ENCODE measurements at regions not wholly inside any gene's neighbourhood (a gene's known extent, or its start where the extent isn't known, plus 50 kb on each side); places are given as distances from the start of the nearest gene placed in this dataset.

DNA sequence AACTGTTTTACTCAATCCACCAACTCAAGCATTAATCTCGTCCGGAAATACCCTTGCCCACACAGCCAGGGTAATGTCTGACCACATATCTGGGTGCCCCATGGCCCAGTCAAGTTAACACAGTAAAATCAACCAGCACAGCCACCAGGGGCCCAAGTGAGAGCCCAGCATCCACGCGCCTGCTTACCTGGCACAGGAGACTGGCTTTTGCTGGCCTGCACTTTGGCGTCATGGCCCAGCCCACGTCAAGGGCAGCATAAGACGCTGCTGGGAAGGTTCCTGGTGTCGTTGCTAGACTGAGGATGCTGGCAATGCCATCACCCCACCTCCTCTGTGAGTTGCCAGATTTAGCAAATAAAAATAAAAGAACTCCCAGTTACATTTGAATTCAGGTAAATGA lies 53.6 kb upstream of the BCL11B start:
- no peak for FAIRE-seq
- Histone ChIP-seq H3K4me3 (ENCODE audit: low read depth, low read length) (no peak overlapping the region), H3K27me3 (ENCODE audit: control insufficient read depth, insufficient read depth, low read length) (no peaks in the 10 kb centered on the region), H3K36me3 (ENCODE audit: control insufficient read depth, insufficient read depth, low read length) (no peaks in the 10 kb centered on the region)
- no peak for DNase-seq (ENCODE audit: low read depth)
- TF ChIP-seq, protein P1, sequence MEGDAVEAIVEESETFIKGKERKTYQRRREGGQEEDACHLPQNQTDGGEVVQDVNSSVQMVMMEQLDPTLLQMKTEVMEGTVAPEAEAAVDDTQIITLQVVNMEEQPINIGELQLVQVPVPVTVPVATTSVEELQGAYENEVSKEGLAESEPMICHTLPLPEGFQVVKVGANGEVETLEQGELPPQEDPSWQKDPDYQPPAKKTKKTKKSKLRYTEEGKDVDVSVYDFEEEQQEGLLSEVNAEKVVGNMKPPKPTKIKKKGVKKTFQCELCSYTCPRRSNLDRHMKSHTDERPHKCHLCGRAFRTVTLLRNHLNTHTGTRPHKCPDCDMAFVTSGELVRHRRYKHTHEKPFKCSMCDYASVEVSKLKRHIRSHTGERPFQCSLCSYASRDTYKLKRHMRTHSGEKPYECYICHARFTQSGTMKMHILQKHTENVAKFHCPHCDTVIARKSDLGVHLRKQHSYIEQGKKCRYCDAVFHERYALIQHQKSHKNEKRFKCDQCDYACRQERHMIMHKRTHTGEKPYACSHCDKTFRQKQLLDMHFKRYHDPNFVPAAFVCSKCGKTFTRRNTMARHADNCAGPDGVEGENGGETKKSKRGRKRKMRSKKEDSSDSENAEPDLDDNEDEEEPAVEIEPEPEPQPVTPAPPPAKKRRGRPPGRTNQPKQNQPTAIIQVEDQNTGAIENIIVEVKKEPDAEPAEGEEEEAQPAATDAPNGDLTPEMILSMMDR (IDR thresholded peaks at IDR 0.05; ENCODE audit: insufficient read depth, low read length, severe bottlenecking), result no peak

GRCh38 chr14:99325016-99325415 lies 53.0 kb upstream of the BCL11B start:
- Histone ChIP-seq H3K36me3 (ENCODE audit: control insufficient read depth, insufficient read depth, low read length) (no peaks in the 10 kb centered on the region), H3K27me3 (ENCODE audit: control insufficient read depth, insufficient read depth, low read length) (no peaks in the 10 kb centered on the region), H3K4me3 (ENCODE audit: low read depth, low read length) (no peak overlapping the region)
- TF ChIP-seq, protein P1 (IDR thresholded peaks at IDR 0.05; ENCODE audit: insufficient read depth, low read length, severe bottlenecking), result no peak
- FAIRE-seq, result no peak
- no peak for DNase-seq (ENCODE audit: low read depth)

GRCh38 chr14:99324291-99324690 lies 52.3 kb upstream of the BCL11B start:
- FAIRE-seq, result no peak
- no peaks in the 10 kb centered on the region for H3K27me3 ChIP-seq (ENCODE audit: control insufficient read depth, insufficient read depth, low read length)
- H3K36me3 ChIP-seq (ENCODE audit: control insufficient read depth, insufficient read depth, low read length), result no peaks in the 10 kb centered on the region
- no peak overlapping the region for H3K4me3 ChIP-seq (ENCODE audit: low read depth, low read length)
- TF ChIP-seq, protein P1 (IDR thresholded peaks at IDR 0.05; ENCODE audit: insufficient read depth, low read length, severe bottlenecking), result no peak
- DNase-seq (ENCODE audit: low read depth), result no peak

- DNase-seq (ENCODE audit: low read depth) (no peak), FAIRE-seq (no peak)
- TF ChIP-seq, protein P1 (IDR thresholded peaks at IDR 0.05; ENCODE audit: insufficient read depth, low read length, severe bottlenecking), result no peak
- Histone ChIP-seq H3K36me3 (ENCODE audit: control insufficient read depth, insufficient read depth, low read length) (no peaks in the 10 kb centered on the region), H3K27me3 (ENCODE audit: control insufficient read depth, insufficient read depth, low read length) (no peaks in the 10 kb centered on the region), H3K4me3 (ENCODE audit: low read depth, low read length) (no peak overlapping the region)
Observed at GRCh38 chr14:99323603-99324185, 51.7 kb upstream of the BCL11B start.

DNA sequence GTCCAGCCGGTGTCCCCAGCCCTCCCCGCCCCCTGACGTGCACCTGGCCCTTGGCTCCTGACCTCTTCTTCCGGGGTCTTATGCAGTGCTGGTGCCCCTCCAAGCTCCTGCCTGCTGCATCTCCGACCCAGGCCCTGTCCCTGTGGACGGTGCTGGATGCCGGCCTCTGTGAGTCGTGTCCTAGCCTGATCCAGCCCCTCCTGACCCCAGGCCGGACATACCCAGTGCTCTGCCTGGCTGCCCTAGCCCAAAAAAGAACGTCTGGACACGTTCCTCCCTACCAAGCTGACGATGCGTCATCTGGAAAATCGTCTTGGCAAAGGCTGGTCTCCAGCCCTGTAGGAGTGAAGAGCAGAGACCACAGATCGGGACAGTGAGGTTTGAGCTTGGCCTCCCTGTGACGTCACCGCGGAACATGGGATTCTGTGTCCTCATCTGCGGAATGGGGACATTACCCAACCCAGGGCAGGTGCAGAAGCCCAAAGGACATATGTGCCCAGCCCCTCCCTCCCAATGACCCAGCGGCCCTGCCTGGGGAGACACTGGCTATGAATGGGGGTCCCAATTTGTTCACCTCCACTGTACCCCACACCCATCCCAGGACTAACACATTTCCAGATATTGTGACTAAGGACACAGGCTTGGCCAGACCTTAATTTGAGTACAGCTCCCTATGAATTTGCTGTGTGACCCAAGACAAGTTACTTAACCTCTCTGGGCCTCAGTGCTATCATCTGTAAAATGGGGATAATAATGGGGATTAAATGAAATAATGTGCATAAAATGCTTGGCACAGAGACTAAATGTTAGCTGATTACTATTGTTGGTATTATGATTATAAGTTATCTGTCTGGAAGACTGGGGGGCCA lies 51.0 kb upstream of the BCL11B start:
- DNase-seq (ENCODE audit: low read depth) (no peak), FAIRE-seq (no peak)
- no peaks in the 10 kb centered on the region for H3K27me3 ChIP-seq (ENCODE audit: control insufficient read depth, insufficient read depth, low read length)
- TF ChIP-seq, protein P1 (IDR thresholded peaks at IDR 0.05; ENCODE audit: insufficient read depth, low read length, severe bottlenecking), result no peak
- no peak overlapping the region for H3K4me3 ChIP-seq (ENCODE audit: low read depth, low read length)
- no peaks in the 10 kb centered on the region for H3K36me3 ChIP-seq (ENCODE audit: control insufficient read depth, insufficient read depth, low read length)
